SW480 (cell line): ENCODE measurements at regions not wholly inside any gene's neighbourhood (a gene's known extent, or its start where the extent isn't known, plus 50 kb on each side); places are given as distances from the start of the nearest gene placed in this dataset.
"Not testable (repeated sequence)": the region's sequence is repeated elsewhere in the genome, so short reads cannot be mapped to it uniquely, and the experiment has no call there.

Source experiments
- DNase-seq: peaks from one replicate; pipeline ENCODE4 v3.0.0-alpha.2; 2016; ENCODE audit warnings: low spot score

DNA sequence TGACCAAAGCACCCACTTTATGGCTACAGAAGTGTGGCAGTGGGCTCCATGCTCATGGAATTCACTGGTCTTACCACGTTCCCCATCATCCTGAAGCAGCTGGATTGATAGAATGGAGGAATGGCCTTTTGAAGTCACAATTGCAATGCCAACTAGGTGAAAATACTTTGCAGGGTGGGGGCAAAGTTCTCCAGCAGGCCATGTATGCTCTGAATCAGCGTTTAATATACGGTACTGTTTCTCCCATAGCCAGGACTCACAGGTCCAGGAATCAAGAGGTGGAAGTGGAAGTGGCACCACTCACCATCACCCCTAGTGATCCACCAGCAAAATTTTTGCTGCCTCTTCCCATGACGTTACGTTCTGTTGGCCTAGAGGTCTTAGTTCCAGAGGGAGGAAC, 60.5 kb upstream of the GMDS start:
- no peak for DNase-seq

DNA sequence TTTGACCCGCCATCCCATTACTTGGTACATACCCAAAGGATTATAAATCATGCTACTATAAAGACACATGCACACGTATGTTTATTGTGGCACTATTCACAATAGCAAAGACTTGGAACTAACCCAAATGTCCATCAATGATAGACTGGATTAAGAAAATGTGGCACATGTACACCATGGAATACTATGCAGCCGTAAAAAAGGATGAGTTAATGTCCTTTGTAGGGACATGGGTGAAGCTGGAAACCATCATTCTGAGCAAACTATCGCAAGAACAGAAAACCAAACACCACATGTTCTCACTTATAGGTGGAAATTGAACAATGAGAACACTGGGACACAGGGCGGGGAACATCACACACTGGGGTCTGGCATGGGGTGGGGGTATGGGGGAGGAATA, 57.1 kb upstream of the GMDS start:
- DNase-seq = not testable (repeated sequence)

DNA sequence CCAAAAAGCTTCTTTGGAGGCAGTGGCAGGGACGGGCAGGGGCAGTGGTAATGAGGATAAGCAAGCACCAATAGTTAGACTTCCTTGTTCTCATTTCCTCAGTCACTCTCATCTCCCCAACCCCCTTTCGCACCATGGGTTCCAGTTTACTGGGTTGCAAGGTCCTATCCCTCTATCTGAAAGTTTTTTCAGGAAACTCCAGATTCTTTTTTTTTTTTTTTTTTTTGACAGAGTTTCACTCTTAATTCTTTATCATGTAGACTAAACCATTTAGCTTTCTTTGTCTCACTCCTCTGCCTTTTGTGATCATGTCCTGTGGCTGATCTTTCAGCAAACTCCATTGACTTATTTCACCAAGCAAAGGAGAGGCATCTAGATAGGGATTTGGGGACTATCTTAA, 51.4 kb upstream of the GMDS start:
- DNase-seq = no peak
